H1 (cell line): ENCODE measurements at regions not wholly inside any gene's neighbourhood (a gene's known extent, or its start where the extent isn't known, plus 50 kb on each side); places are given as distances from the start of the nearest gene placed in this dataset.

Experiments
- CTCF ChIA-PET: fragments of 300-600 bp; sonication (Branson Sonifier 250); formaldehyde crosslinking; loops from one replicate; lab custom pipeline; 2021; ENCODE audit not compliant: partially characterized antibody; lab: Charles Lee
- POLR2A ChIA-PET: fragments of 300-600 bp; sonication (Branson Sonifier 250); formaldehyde crosslinking; loops from one replicate; lab custom pipeline; 2021; ENCODE audit warnings: inconsistent platforms; ENCODE audit not compliant: partially characterized antibody; lab: Charles Lee
- DNase-seq, 2 experiments: peaks; one replicate each; pipeline versions ENCODE4 v3.0.0 to v3.0.0-alpha.2; 2010 to 2022; ENCODE audit warnings: low spot score in 2 of 2, low read depth in 1 of 2, mixed read lengths in 1 of 2
- FAIRE-seq: peaks from 2 replicates; lab custom pipeline; 2011; peaks lifted over from hg19 to GRCh38; lab: Jason Lieb, UNC
- H2AFZ ChIP-seq: 2 replicates; pipeline ENCODE4 v1.8.1; 2012; ENCODE audit warnings: low read length, inconsistent platforms
- H2AK5ac ChIP-seq: 2 replicates; pipeline ENCODE4 v1.6.1; 2013; ENCODE audit warnings: low read depth, low read length
- H2BK120ac ChIP-seq: replicated peaks from 2 replicates; pipeline ENCODE3; 2013; ENCODE audit warnings: low read depth, low read length, inconsistent platforms
- H2BK12ac ChIP-seq: 2 replicates; pipeline ENCODE4 v1.6.1; 2013; ENCODE audit warnings: low read depth, low read length
- H2BK15ac ChIP-seq: 2 replicates; pipeline ENCODE4 v1.6.1; 2013; ENCODE audit warnings: low read length
- H2BK20ac ChIP-seq: 2 replicates; pipeline ENCODE4 v1.6.1; 2013; ENCODE audit warnings: low read length
- H2BK5ac ChIP-seq: 2 replicates; pipeline ENCODE4 v1.6.1; 2013; ENCODE audit warnings: low read depth, low read length
- H3K14ac ChIP-seq: 2 replicates; pipeline ENCODE4 v1.6.1; 2013; ENCODE audit warnings: inconsistent platforms; ENCODE audit not compliant: insufficient read length
- H3K18ac ChIP-seq: 2 replicates; pipeline ENCODE4 v1.6.1; 2013; ENCODE audit warnings: low read length; ENCODE audit errors: extremely low read depth
- H3K23ac ChIP-seq: 2 replicates; pipeline ENCODE4 v1.6.1; 2013; ENCODE audit warnings: inconsistent platforms; ENCODE audit not compliant: insufficient read length
- H3K23me2 ChIP-seq: 2 replicates; pipeline ENCODE4 v1.6.1; 2013; ENCODE audit warnings: low read depth, low read length
- H3K27ac ChIP-seq: 2 replicates; pipeline ENCODE4 v1.6.1; 2011; ENCODE audit warnings: low read depth, low read length, inconsistent platforms
- H3K27me3 ChIP-seq, 4 experiments: replicated peaks in 1 of 4; 1 replicate in 1 of 4; 2 replicates in 3 of 4; pipeline versions ENCODE4 v1.6.1 to v1.8.1; 2011 to 2013; ENCODE audit warnings: low read length in 3 of 4, mild to moderate bottlenecking in 3 of 4, inconsistent platforms in 2 of 4, mixed read lengths in 2 of 4, moderate library complexity in 1 of 4; ENCODE audit not compliant: control insufficient read depth in 3 of 4, insufficient read depth in 3 of 4; ENCODE audit errors: extremely low read depth in 1 of 4
- H3K36me3 ChIP-seq, 4 experiments: 2 replicates each; pipeline versions ENCODE4 v1.6.1 to v1.8.1; 2011 to 2013; ENCODE audit warnings: mild to moderate bottlenecking in 4 of 4, low read length in 3 of 4, moderate library complexity in 2 of 4, control low read depth in 1 of 4, inconsistent platforms in 1 of 4; ENCODE audit not compliant: insufficient read depth in 4 of 4, control insufficient read depth in 2 of 4
- H3K4ac ChIP-seq: replicated peaks from 2 replicates; pipeline ENCODE3; 2013; ENCODE audit warnings: low read length, low read depth, mixed read lengths, inconsistent platforms; ENCODE audit not compliant: insufficient read length
- H3K4me1 ChIP-seq, 4 experiments: replicated peaks in 1 of 4; 1 replicate in 1 of 4; 2 replicates in 3 of 4; pipeline versions ENCODE4 v1.6.1 to v1.8.1; 2011 to 2013; ENCODE audit warnings: low read length in 3 of 4, inconsistent platforms in 2 of 4, mixed read lengths in 1 of 4; ENCODE audit not compliant: insufficient read depth in 4 of 4, control insufficient read depth in 3 of 4
- H3K4me2 ChIP-seq, 2 experiments: 2 replicates each; pipeline versions ENCODE4 v1.6.1 to v1.8.1; 2011 to 2013; ENCODE audit warnings: low read depth in 2 of 2, low read length in 2 of 2, control low read depth in 1 of 2, inconsistent platforms in 1 of 2, mild to moderate bottlenecking in 1 of 2; ENCODE audit not compliant: insufficient read depth in 1 of 2
- H3K4me3 ChIP-seq, 4 experiments: fragments of 200-600, 300-600 bp in 1 of 4; sonication (generic), shearing (Covaris generic), sonication (Bioruptor Twin) in 1 of 4; 2 replicates each; pipeline versions ENCODE4 v1.5.1 to v1.8.1; 2011 to 2016; ENCODE audit warnings: low read length in 4 of 4, low read depth in 3 of 4, control low read depth in 2 of 4, inconsistent platforms in 2 of 4, mild to moderate bottlenecking in 2 of 4, mixed read lengths in 1 of 4, moderate library complexity in 1 of 4; ENCODE audit not compliant: insufficient read depth in 2 of 4; ENCODE audit errors: extremely low read depth in 1 of 4
- H3K56ac ChIP-seq: replicated peaks from 2 replicates; pipeline ENCODE3; 2013; ENCODE audit warnings: low read depth, mild to moderate bottlenecking, mixed read lengths, low read length, inconsistent platforms; ENCODE audit not compliant: insufficient read length
- H3K79me1 ChIP-seq: 2 replicates; pipeline ENCODE4 v1.6.1; 2013; ENCODE audit warnings: low read depth, low read length, control low read depth
- H3K79me2 ChIP-seq, 2 experiments: 2 replicates each; pipeline versions ENCODE4 v1.6.1 to v1.8.1; 2012 to 2013; ENCODE audit warnings: low read length in 2 of 2, mild to moderate bottlenecking in 2 of 2, inconsistent platforms in 1 of 2; ENCODE audit not compliant: insufficient read depth in 2 of 2, control insufficient read depth in 1 of 2
- H3K9ac ChIP-seq, 4 experiments: replicated peaks in 1 of 4; 1 replicate in 1 of 4; 2 replicates in 3 of 4; pipeline versions ENCODE4 v1.6.1 to v1.8.1; 2011 to 2013; ENCODE audit warnings: low read depth in 3 of 4, low read length in 3 of 4, control low read depth in 2 of 4, mild to moderate bottlenecking in 2 of 4, moderate library complexity in 2 of 4, inconsistent platforms in 1 of 4; ENCODE audit errors: extremely low read depth in 1 of 4
- H3K9me3 ChIP-seq, 2 experiments: 2 replicates each; pipeline versions ENCODE4 v1.6.1 to v1.8.1; 2012 to 2013; ENCODE audit warnings: mild to moderate bottlenecking in 2 of 2, moderate library complexity in 2 of 2, control low read depth in 1 of 2, inconsistent platforms in 1 of 2, low read depth in 1 of 2, low read length in 1 of 2, mixed read lengths in 1 of 2; ENCODE audit not compliant: insufficient read depth in 2 of 2
- H4K20me1 ChIP-seq, 2 experiments: replicated peaks in 1 of 2; 2 replicates each; pipeline versions ENCODE3 to v1.8.1; 2011 to 2013; ENCODE audit warnings: inconsistent platforms in 2 of 2, low read length in 2 of 2, mild to moderate bottlenecking in 1 of 2; ENCODE audit not compliant: insufficient read depth in 2 of 2, control insufficient read depth in 1 of 2
- H4K5ac ChIP-seq: 2 replicates; pipeline ENCODE4 v1.6.1; 2013; ENCODE audit warnings: low read length, low read depth, mixed read lengths, inconsistent platforms; ENCODE audit not compliant: insufficient read length
- H4K8ac ChIP-seq: 2 replicates; pipeline ENCODE4 v1.8.0; 2013; ENCODE audit warnings: mild to moderate bottlenecking, moderate library complexity, low read length, inconsistent platforms; ENCODE audit not compliant: insufficient read depth; ENCODE audit errors: extremely low read depth
- H4K91ac ChIP-seq: replicated peaks from 2 replicates; pipeline ENCODE3; 2013; ENCODE audit warnings: low read length, mixed read lengths, inconsistent platforms; ENCODE audit not compliant: insufficient read length
- CHD2 ChIP-seq: IDR thresholded peaks from 2 replicates; pipeline ENCODE4 v1.6.1; 2012; ENCODE audit warnings: low read length, improper control_type of control experiment
- HDAC6 ChIP-seq: IDR thresholded peaks from one replicate; pipeline ENCODE4 v1.7.1; 2012; ENCODE audit warnings: low read depth, mild to moderate bottlenecking, inconsistent platforms, low read length, moderate library complexity
- POU5F1 ChIP-seq: IDR thresholded peaks from 2 replicates; pipeline ENCODE4 v1.6.1; 2011; ENCODE audit warnings: low read depth, mild to moderate bottlenecking, low read length, moderate library complexity
- RFX5 ChIP-seq: IDR thresholded peaks from 2 replicates; pipeline ENCODE4 v1.6.1; 2011; ENCODE audit warnings: low read depth, low read length, improper control_type of control experiment, borderline replicate concordance
- SP1 ChIP-seq: IDR thresholded peaks from 2 replicates; pipeline ENCODE4 v1.6.1; 2011; ENCODE audit warnings: low read depth, low read length
- WGBS, 2 experiments: shearing (Covaris generic) in 1 of 2; methylation state at CpG; one replicate each; pipeline versions ENCODE4 v1.1.6 to v1.1.7; 2013 to 2015; ENCODE audit warnings: low lambda C conversion rate in 2 of 2, mixed read lengths in 2 of 2, inconsistent platforms in 1 of 2, low coverage in 1 of 2, missing lambda C conversion rate in 1 of 2; ENCODE audit not compliant: insufficient replicate concordance in 2 of 2, insufficient coverage in 1 of 2, insufficient read length in 1 of 2; ENCODE audit errors: extremely low coverage in 1 of 2, missing lambda C conversion rate in 1 of 2; 5-methylcytosine and 5-hydroxymethylcytosine counted together

- H3K14ac ChIP-seq = no peak overlapping the region
- no peak overlapping the region for H3K27ac ChIP-seq
- H4K20me1 ChIP-seq = no peaks in the 10 kb centered on the region
- POLR2A ChIA-PET = no interaction called here
- no peak overlapping the region for H3K56ac ChIP-seq
- no peak overlapping the region for H4K8ac ChIP-seq
- DNase-seq (no peak), FAIRE-seq (no peak)
- no peak overlapping the region for H2AK5ac ChIP-seq
- no peak overlapping the region for H3K9ac ChIP-seq
- no peak overlapping the region for H3K18ac ChIP-seq
- H2BK5ac ChIP-seq = no peak overlapping the region
- no peak overlapping the region for H4K5ac ChIP-seq
- no peaks in the 10 kb centered on the region; a peak in 1 of 7 replicates for H3K27me3 ChIP-seq
- H3K23ac ChIP-seq = no peak overlapping the region
- no peak overlapping the region for H4K91ac ChIP-seq
- H2AFZ ChIP-seq = no peak overlapping the region
- no peak overlapping the region for H2BK12ac ChIP-seq
- H3K4me3 ChIP-seq = no peak overlapping the region
- H3K79me2 ChIP-seq = no peaks in the 10 kb centered on the region
- H3K9me3 ChIP-seq = no peaks in the 10 kb centered on the region; a peak in 2 of 4 replicates
- TF ChIP-seq POU5F1 = no peak
- no peak for TF ChIP-seq SP1
- no peak for TF ChIP-seq HDAC6
- TF ChIP-seq CHD2 = no peak
- TF ChIP-seq RFX5 = no peak
- H2BK15ac ChIP-seq = no peak overlapping the region
- H3K4me1 ChIP-seq = no peaks in the 10 kb centered on the region
- no peaks in the 10 kb centered on the region for H3K23me2 ChIP-seq
- H3K4ac ChIP-seq = no peak overlapping the region
- H3K79me1 ChIP-seq = no peaks in the 10 kb centered on the region
- no peak overlapping the region for H2BK120ac ChIP-seq
- CTCF ChIA-PET = interaction anchor here (1.2 kb wide), 1 partner anchor 110 kb away, joined by 3 read pairs; no protein-coding TSS in a partner anchor
- H2BK20ac ChIP-seq = no peak overlapping the region
- whole genome bisulfite sequencing, 2 experiments = 85% methylated on average over 4 of the region's 4 CpGs; no CpG with 5 or more reads in 1 of the 2 experiments
- H3K4me2 ChIP-seq = no peak overlapping the region
- H3K36me3 ChIP-seq = no peaks in the 10 kb centered on the region
These were observed 57.8 kb upstream of the SHANK2 start for GRCh38 chr11:71310184-71310583.
